Fibroblast of villous mesenchyme (primary cell): ENCODE measurements at regions not wholly inside any gene's neighbourhood (a gene's known extent, or its start where the extent isn't known, plus 50 kb on each side); places are given as distances from the start of the nearest gene placed in this dataset.
A peak's percentile ranks its signal among the peaks of the same experiment; 100 is the strongest.

Experiments
- DNase-seq: peaks from one replicate; pipeline ENCODE4 v3.0.0-alpha.2; 2010; ENCODE audit warnings: low read depth
- H3K4me3 ChIP-seq: 2 replicates; pipeline ENCODE4 v1.5.1; 2011; ENCODE audit warnings: low read depth, mild to moderate bottlenecking, low read length
- TF ChIP-seq, protein P1 (sequence below): IDR thresholded peaks from 2 replicates; pipeline ENCODE4 v1.5.1; 2012; ENCODE audit warnings: low read depth, mild to moderate bottlenecking, low read length; ENCODE audit not compliant: insufficient read depth

GRCh38 chr5:56499491-56499890 lies 266.4 kb upstream of the ANKRD55 start:
- TF ChIP-seq, protein P1, sequence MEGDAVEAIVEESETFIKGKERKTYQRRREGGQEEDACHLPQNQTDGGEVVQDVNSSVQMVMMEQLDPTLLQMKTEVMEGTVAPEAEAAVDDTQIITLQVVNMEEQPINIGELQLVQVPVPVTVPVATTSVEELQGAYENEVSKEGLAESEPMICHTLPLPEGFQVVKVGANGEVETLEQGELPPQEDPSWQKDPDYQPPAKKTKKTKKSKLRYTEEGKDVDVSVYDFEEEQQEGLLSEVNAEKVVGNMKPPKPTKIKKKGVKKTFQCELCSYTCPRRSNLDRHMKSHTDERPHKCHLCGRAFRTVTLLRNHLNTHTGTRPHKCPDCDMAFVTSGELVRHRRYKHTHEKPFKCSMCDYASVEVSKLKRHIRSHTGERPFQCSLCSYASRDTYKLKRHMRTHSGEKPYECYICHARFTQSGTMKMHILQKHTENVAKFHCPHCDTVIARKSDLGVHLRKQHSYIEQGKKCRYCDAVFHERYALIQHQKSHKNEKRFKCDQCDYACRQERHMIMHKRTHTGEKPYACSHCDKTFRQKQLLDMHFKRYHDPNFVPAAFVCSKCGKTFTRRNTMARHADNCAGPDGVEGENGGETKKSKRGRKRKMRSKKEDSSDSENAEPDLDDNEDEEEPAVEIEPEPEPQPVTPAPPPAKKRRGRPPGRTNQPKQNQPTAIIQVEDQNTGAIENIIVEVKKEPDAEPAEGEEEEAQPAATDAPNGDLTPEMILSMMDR, result no peak
- no peak for DNase-seq
- no peak overlapping the region for H3K4me3 ChIP-seq

DNA sequence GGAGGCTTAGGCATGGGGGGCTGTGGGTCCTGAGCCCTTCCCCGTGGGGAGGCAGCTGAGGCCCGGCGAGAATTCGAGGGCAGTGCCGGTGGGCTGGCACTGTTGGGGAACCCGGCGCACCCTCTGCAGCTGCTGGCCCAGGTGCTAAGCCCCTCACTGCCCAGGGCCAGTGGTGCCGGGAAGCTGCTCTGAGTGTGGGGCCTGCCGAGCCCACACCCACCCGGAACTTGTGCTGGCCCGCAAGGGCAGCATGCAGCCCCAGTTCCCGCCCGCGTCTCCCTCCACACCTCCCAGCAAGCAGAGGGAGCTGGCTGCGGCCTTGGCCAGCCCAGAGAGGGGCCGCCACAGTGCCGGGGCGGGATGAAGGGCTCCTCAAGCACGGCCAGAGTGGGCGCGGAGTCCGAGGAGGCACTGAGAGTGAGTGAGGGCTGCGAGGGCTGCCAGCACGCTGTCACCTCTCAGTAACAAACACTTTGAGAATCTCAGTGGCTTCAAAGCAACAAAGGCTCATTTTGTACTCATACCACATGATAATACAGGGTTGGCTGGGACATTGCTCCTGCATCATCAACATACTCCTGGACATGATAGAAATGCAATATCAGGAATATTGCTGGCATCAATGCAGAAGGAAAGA lies 265.7 kb upstream of the ANKRD55 start:
- TF ChIP-seq, protein P1, result no peak
- no peak for DNase-seq
- H3K4me3 ChIP-seq, result no peak overlapping the region

GRCh38 chr5:56496581-56497063 lies 263.5 kb upstream of the ANKRD55 start:
- H3K4me3 ChIP-seq, result no peak overlapping the region
- TF ChIP-seq, protein P1, result no peak
- no peak for DNase-seq

GRCh38 chr5:56494300-56494731 lies 261.2 kb upstream of the ANKRD55 start:
- DNase-seq, result peak; percentile 61
- no peak overlapping the region for H3K4me3 ChIP-seq
- TF ChIP-seq, protein P1, result no peak

DNA sequence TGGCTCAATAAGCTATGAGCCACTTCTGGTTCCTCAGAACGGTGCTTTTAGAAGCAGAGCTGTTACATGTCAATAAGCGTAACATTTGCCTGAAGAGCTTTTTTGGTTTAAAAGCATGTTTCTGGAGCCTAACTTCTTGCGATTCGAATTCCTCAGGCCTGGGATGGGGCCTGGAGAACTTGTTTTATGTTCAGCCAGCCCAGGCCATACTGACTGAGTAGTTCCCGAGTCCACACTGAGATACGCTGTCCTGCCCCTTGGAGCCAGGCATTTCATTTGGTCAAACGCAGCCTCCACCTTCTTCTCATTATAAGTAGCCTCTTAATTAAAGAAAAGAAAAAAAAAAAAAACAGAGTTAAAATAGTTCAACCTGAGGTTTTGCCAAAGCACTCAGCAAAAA lies 260.6 kb upstream of the ANKRD55 start:
- DNase-seq, result no peak
- TF ChIP-seq, protein P1, result no peak
- no peak overlapping the region for H3K4me3 ChIP-seq

GRCh38 chr5:56493308-56493707 lies 260.2 kb upstream of the ANKRD55 start:
- no peak for DNase-seq
- no peak overlapping the region for H3K4me3 ChIP-seq
- TF ChIP-seq, protein P1, result no peak

DNA sequence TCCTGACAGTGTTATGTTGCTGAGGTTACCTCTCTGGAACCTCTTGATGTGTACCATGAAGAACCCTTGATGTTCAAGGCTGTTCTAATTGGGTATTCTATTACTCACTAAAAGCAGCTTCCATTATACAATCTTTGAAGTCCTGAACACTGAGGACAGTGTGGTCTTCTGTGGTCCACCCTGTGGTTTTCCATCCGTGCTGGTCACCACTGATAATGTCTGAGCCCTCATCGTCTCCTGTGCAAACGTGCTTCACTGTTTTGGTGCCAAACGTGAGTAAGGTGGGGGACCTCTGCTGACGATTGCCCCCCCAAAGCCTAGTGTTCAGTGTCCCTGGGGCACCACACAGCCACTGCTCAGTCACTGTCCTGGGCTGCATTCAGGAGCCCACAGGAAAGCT lies 259.7 kb upstream of the ANKRD55 start:
- TF ChIP-seq, protein P1, result no peak
- DNase-seq, result no peak
- H3K4me3 ChIP-seq, result no peak overlapping the region
